Spleen (tissue), 7 donors: ENCODE measurements at regions not wholly inside any gene's neighbourhood (a gene's known extent, or its start where the extent isn't known, plus 50 kb on each side); places are given as distances from the start of the nearest gene placed in this dataset.

ENCODE experiments used
- CTCF ChIP-seq, 11 experiments: fragments of 200-600 bp in 7 of 11; fragments of 450-650 bp in 4 of 11; sonication (generic) in 4 of 11; IDR thresholded peaks in 8 of 11; conservative IDR thresholded peaks in 3 of 11; 1 replicate in 7 of 11; 2 replicates in 4 of 11; pipeline versions ENCODE4 v1.4.0 to v1.8.0; 2016 to 2021; ENCODE audit warnings: antibody characterized with exemption in 11 of 11, inconsistent platforms in 4 of 11, mild to moderate bottlenecking in 1 of 11
- POLR2A ChIP-seq, 3 donors: fragments of 450-650 bp; IDR thresholded peaks; one replicate each; pipeline ENCODE4 v1.5.1; 2017; ENCODE audit warnings: antibody characterized with exemption in 3 of 3, mild to moderate bottlenecking in 1 of 3
- donor health status: DM: no; HTN: no; CAD: no; lungs with moderate emphysema.
- donor health status: DM: no; HTN: no; CAD: no.
- donor health status: DM: no; HTN: no; CAD: no.

GRCh38 chr10:33858326-33858725, 523.9 kb upstream of the NRP1 start:
- no peak for TF ChIP-seq CTCF (IDR thresholded peaks at IDR 0.05 in 8 of 11, conservative IDR thresholded peaks at IDR 0.05 in 3 of 11)
- TF ChIP-seq POLR2A (IDR thresholded peaks at IDR 0.05), result no peak
